ENCODE measurements at regions not wholly inside any gene's neighbourhood (a gene's known extent, or its start where the extent isn't known, plus 50 kb on each side); places are given as distances from the start of the nearest gene placed in this dataset.

DNA sequence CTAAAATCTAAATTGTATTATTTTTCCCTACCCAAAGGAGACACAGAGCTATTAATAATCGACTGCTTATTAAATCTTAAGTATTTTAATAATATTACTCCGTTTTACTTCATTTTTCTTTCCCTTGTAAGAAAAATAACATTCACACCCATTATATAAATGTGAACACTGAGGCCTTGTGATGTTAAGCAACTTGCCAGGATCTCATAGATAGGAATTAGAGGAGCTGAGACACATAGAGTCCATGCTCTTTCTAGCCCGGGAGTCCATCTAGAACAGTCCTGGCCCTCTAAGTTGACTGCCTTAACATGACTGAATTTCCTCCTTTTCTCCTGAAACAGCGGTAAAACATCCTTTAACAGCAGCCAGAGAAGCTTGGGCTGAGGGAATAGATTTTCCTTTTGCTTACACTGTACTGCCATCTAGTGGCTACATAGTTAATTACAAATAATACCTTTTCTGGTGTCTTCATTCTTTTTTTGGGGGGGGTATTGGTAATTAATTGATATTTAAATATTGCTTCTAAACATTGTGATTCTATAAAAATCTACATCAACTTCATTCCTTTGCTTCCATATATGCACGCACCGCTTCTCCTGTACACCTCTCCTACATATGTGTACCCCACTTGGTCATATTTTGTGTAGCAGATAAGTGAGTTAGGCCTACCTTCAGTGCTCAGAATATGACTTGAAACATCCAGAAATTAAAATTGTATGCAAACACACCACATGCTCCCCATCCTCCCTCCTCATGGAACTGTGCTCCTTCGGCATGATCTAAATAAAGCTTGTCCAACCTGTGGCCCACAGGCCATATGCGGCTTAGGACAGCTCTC lies 125.8 kb upstream of the HNMT start:
- H4K20me1 ChIP-seq (ENCODE audit: insufficient read depth, low read length, poor library complexity, severe bottlenecking): no peaks in the 10 kb centered on the region
- H3K79me2 ChIP-seq (ENCODE audit: insufficient read depth, low read length): no peaks in the 10 kb centered on the region
- TF ChIP-seq, protein P1, sequence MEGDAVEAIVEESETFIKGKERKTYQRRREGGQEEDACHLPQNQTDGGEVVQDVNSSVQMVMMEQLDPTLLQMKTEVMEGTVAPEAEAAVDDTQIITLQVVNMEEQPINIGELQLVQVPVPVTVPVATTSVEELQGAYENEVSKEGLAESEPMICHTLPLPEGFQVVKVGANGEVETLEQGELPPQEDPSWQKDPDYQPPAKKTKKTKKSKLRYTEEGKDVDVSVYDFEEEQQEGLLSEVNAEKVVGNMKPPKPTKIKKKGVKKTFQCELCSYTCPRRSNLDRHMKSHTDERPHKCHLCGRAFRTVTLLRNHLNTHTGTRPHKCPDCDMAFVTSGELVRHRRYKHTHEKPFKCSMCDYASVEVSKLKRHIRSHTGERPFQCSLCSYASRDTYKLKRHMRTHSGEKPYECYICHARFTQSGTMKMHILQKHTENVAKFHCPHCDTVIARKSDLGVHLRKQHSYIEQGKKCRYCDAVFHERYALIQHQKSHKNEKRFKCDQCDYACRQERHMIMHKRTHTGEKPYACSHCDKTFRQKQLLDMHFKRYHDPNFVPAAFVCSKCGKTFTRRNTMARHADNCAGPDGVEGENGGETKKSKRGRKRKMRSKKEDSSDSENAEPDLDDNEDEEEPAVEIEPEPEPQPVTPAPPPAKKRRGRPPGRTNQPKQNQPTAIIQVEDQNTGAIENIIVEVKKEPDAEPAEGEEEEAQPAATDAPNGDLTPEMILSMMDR (conservative IDR thresholded peaks at IDR 0.05; ENCODE audit: low read length): peak; percentile 78
- no peak for TF ChIP-seq EZH2phosphoT487 (IDR thresholded peaks at IDR 0.05; ENCODE audit: borderline replicate concordance)
- H3F3A ChIP-seq (ENCODE audit: low read depth): no peaks in the 10 kb centered on the region
- no peaks in the 10 kb centered on the region for H3K9me2 ChIP-seq (replicated peaks; ENCODE audit: low read depth, low read length)
- no peaks in the 10 kb centered on the region for H3K4me1 ChIP-seq (ENCODE audit: insufficient read depth, low read length, poor library complexity, severe bottlenecking)
- H3K4me3 ChIP-seq (ENCODE audit: low read length, poor library complexity, severe bottlenecking): no peak overlapping the region
- H3K9ac ChIP-seq (ENCODE audit: low read depth, low read length, poor library complexity, severe bottlenecking): no peak overlapping the region
- H3K4me2 ChIP-seq (ENCODE audit: low read depth, low read length, poor library complexity, severe bottlenecking): no peak overlapping the region
- H3K9me3 ChIP-seq (ENCODE audit: insufficient read depth, low read depth, low read length): no peaks in the 10 kb centered on the region
- no peak overlapping the region for H2AFZ ChIP-seq (ENCODE audit: low read length)
- no peaks in the 10 kb centered on the region for H3K36me3 ChIP-seq (ENCODE audit: insufficient read depth, low read length)
- no peaks in the 10 kb centered on the region for H3K27me3 ChIP-seq (ENCODE audit: insufficient read depth, low read length, poor library complexity, severe bottlenecking)

- no peaks in the 10 kb centered on the region for H3K27me3 ChIP-seq (ENCODE audit: insufficient read depth, low read length, poor library complexity, severe bottlenecking)
- H4K20me1 ChIP-seq (ENCODE audit: insufficient read depth, low read length, poor library complexity, severe bottlenecking): no peaks in the 10 kb centered on the region
- no peaks in the 10 kb centered on the region for H3K9me2 ChIP-seq (replicated peaks; ENCODE audit: low read depth, low read length)
- H3K9ac ChIP-seq (ENCODE audit: low read depth, low read length, poor library complexity, severe bottlenecking): no peak overlapping the region
- H3K4me1 ChIP-seq (ENCODE audit: insufficient read depth, low read length, poor library complexity, severe bottlenecking): no peaks in the 10 kb centered on the region
- TF ChIP-seq, protein P1 (conservative IDR thresholded peaks at IDR 0.05; ENCODE audit: low read length): no peak
- H3K4me2 ChIP-seq (ENCODE audit: low read depth, low read length, poor library complexity, severe bottlenecking): no peak overlapping the region
- H3K36me3 ChIP-seq (ENCODE audit: insufficient read depth, low read length): no peaks in the 10 kb centered on the region
- no peaks in the 10 kb centered on the region for H3F3A ChIP-seq (ENCODE audit: low read depth)
- no peak overlapping the region for H3K4me3 ChIP-seq (ENCODE audit: low read length, poor library complexity, severe bottlenecking)
- no peak overlapping the region for H2AFZ ChIP-seq (ENCODE audit: low read length)
- no peaks in the 10 kb centered on the region for H3K9me3 ChIP-seq (ENCODE audit: insufficient read depth, low read depth, low read length)
- H3K79me2 ChIP-seq (ENCODE audit: insufficient read depth, low read length): no peaks in the 10 kb centered on the region
These were observed 121.8 kb upstream of the HNMT start for GRCh38 chr2:137842430-137842829.

GRCh38 chr2:137842952-137843351 lies 121.3 kb upstream of the HNMT start:
- TF ChIP-seq, protein P1 (conservative IDR thresholded peaks at IDR 0.05; ENCODE audit: low read length): no peak
- TF ChIP-seq EZH2phosphoT487 (IDR thresholded peaks at IDR 0.05; ENCODE audit: borderline replicate concordance): no peak
- no peak overlapping the region for H3K4me2 ChIP-seq (ENCODE audit: low read depth, low read length, poor library complexity, severe bottlenecking)
- H3K27me3 ChIP-seq (ENCODE audit: insufficient read depth, low read length, poor library complexity, severe bottlenecking): no peaks in the 10 kb centered on the region
- H3K9me2 ChIP-seq (replicated peaks; ENCODE audit: low read depth, low read length): no peaks in the 10 kb centered on the region
- H3K4me3 ChIP-seq (ENCODE audit: low read length, poor library complexity, severe bottlenecking): no peak overlapping the region
- no peaks in the 10 kb centered on the region for H3K9me3 ChIP-seq (ENCODE audit: insufficient read depth, low read depth, low read length)
- no peak overlapping the region for H2AFZ ChIP-seq (ENCODE audit: low read length)
- no peaks in the 10 kb centered on the region for H3K36me3 ChIP-seq (ENCODE audit: insufficient read depth, low read length)
- no peaks in the 10 kb centered on the region for H3K79me2 ChIP-seq (ENCODE audit: insufficient read depth, low read length)
- H4K20me1 ChIP-seq (ENCODE audit: insufficient read depth, low read length, poor library complexity, severe bottlenecking): no peaks in the 10 kb centered on the region
- H3K4me1 ChIP-seq (ENCODE audit: insufficient read depth, low read length, poor library complexity, severe bottlenecking): no peaks in the 10 kb centered on the region
- no peaks in the 10 kb centered on the region for H3F3A ChIP-seq (ENCODE audit: low read depth)
- no peak overlapping the region for H3K9ac ChIP-seq (ENCODE audit: low read depth, low read length, poor library complexity, severe bottlenecking)
